H9 (cell line): ENCODE measurements at regions not wholly inside any gene's neighbourhood (a gene's known extent, or its start where the extent isn't known, plus 50 kb on each side); places are given as distances from the start of the nearest gene placed in this dataset.

Experiments used
- DNase-seq: peaks from one replicate; pipeline ENCODE4 v3.0.0-alpha.2; 2017
- H2AFZ ChIP-seq: one replicate; pipeline ENCODE4 v1.6.1; 2013; ENCODE audit warnings: mild to moderate bottlenecking, low read length, control low read depth, moderate library complexity
- H2AK5ac ChIP-seq: 2 replicates; pipeline ENCODE4 v1.6.1; 2013; ENCODE audit warnings: low read length, control low read depth, mixed read lengths; ENCODE audit not compliant: insufficient read length
- H2BK120ac ChIP-seq: one replicate; pipeline ENCODE4 v1.6.1; 2013; ENCODE audit warnings: low read depth, mild to moderate bottlenecking, low read length, control low read depth, inconsistent platforms; ENCODE audit not compliant: poor library complexity, severe bottlenecking
- H2BK12ac ChIP-seq: 2 replicates; pipeline ENCODE4 v1.6.1; 2013; ENCODE audit warnings: low read length, control low read depth, mixed read lengths, low read depth; ENCODE audit not compliant: insufficient read length
- H2BK15ac ChIP-seq: 2 replicates; pipeline ENCODE4 v1.6.1; 2013; ENCODE audit warnings: low read depth, low read length, control low read depth
- H2BK20ac ChIP-seq: one replicate; pipeline ENCODE4 v1.6.1; 2013; ENCODE audit warnings: low read depth, mild to moderate bottlenecking, low read length, control low read depth, inconsistent platforms; ENCODE audit not compliant: poor library complexity, severe bottlenecking
- H2BK5ac ChIP-seq: 2 replicates; pipeline ENCODE4 v1.6.1; 2013; ENCODE audit warnings: low read length, control low read depth, mixed read lengths; ENCODE audit not compliant: insufficient read length
- H3K14ac ChIP-seq: 2 replicates; pipeline ENCODE4 v1.6.1; 2013; ENCODE audit warnings: low read length, control low read depth; ENCODE audit not compliant: insufficient read depth
- H3K18ac ChIP-seq: 2 replicates; pipeline ENCODE4 v1.6.1; 2013; ENCODE audit warnings: low read depth, mild to moderate bottlenecking, mixed read lengths, low read length, control low read depth; ENCODE audit not compliant: insufficient read length
- H3K23ac ChIP-seq: 2 replicates; pipeline ENCODE4 v1.6.1; 2013; ENCODE audit warnings: low read length, control low read depth, mixed read lengths, low read depth; ENCODE audit not compliant: insufficient read length
- H3K23me2 ChIP-seq: 2 replicates; pipeline ENCODE4 v1.6.1; 2013; ENCODE audit warnings: low read depth, mild to moderate bottlenecking, mixed read lengths, low read length, control low read depth; ENCODE audit not compliant: insufficient read length, poor library complexity, severe bottlenecking
- H3K27ac ChIP-seq: 2 replicates; pipeline ENCODE4 v1.5.1; 2013; ENCODE audit warnings: low read length, control low read depth, mixed read lengths, low read depth; ENCODE audit not compliant: insufficient read length
- H3K27me3 ChIP-seq: 2 replicates; pipeline ENCODE4 v1.6.1; 2013; ENCODE audit warnings: low read length, control low read depth, inconsistent platforms; ENCODE audit not compliant: insufficient read depth
- H3K4ac ChIP-seq: 2 replicates; pipeline ENCODE4 v1.6.1; 2013; ENCODE audit warnings: low read depth, mild to moderate bottlenecking, control low read depth, inconsistent platforms, low read length, moderate library complexity
- H3K4me1 ChIP-seq: 2 replicates; pipeline ENCODE4 v1.6.1; 2013; ENCODE audit warnings: low read length, control low read depth, inconsistent platforms; ENCODE audit not compliant: insufficient read depth
- H3K4me2 ChIP-seq: 2 replicates; pipeline ENCODE4 v1.6.1; 2013; ENCODE audit warnings: low read length, control low read depth, mixed read lengths; ENCODE audit not compliant: insufficient read length, insufficient read depth
- H3K56ac ChIP-seq: 2 replicates; pipeline ENCODE4 v1.6.1; 2013; ENCODE audit warnings: low read depth, mild to moderate bottlenecking, mixed read lengths, low read length, control low read depth; ENCODE audit not compliant: insufficient read length
- H3K79me1 ChIP-seq: 2 replicates; pipeline ENCODE4 v1.6.1; 2013; ENCODE audit warnings: low read depth, mild to moderate bottlenecking, moderate library complexity, low read length, control low read depth, inconsistent platforms; ENCODE audit not compliant: insufficient read depth, poor library complexity, severe bottlenecking
- H3K79me2 ChIP-seq: 2 replicates; pipeline ENCODE4 v1.6.1; 2013; ENCODE audit warnings: low read length, control low read depth, inconsistent platforms; ENCODE audit not compliant: insufficient read depth
- H3K9ac ChIP-seq: 2 replicates; pipeline ENCODE4 v1.6.1; 2013; ENCODE audit warnings: low read length, control low read depth, mixed read lengths; ENCODE audit not compliant: insufficient read length; ENCODE audit errors: extremely low read depth
- H3K9me3 ChIP-seq: one replicate; pipeline ENCODE4 v1.6.1; 2013; ENCODE audit warnings: low read depth, low read length, inconsistent platforms; ENCODE audit not compliant: control insufficient read depth
- H3T11ph ChIP-seq: one replicate; pipeline ENCODE4 v1.6.1; 2013; ENCODE audit warnings: mild to moderate bottlenecking, low read length, control low read depth, inconsistent platforms
- H4K20me1 ChIP-seq: one replicate; pipeline ENCODE4 v1.6.1; 2013; ENCODE audit not compliant: control insufficient read depth, insufficient read length, insufficient read depth
- H4K5ac ChIP-seq: 2 replicates; pipeline ENCODE4 v1.6.1; 2013; ENCODE audit warnings: low read depth, mild to moderate bottlenecking, mixed read lengths, low read length, control low read depth; ENCODE audit not compliant: insufficient read length
- H4K8ac ChIP-seq: replicated peaks from 2 replicates; pipeline ENCODE4 v1.6.1; 2013; ENCODE audit warnings: low read length, control low read depth, mixed read lengths, low read depth; ENCODE audit not compliant: insufficient read length
- H4K91ac ChIP-seq: 2 replicates; pipeline ENCODE4 v1.6.1; 2013; ENCODE audit warnings: low read depth, mild to moderate bottlenecking, moderate library complexity, mixed read lengths, low read length, control low read depth; ENCODE audit not compliant: insufficient read length
- H3K27ac Mint-ChIP-seq, 3 experiments: 2 replicates in 2 of 3; 3 replicates in 1 of 3; pipeline ENCODE4 v1.8.0; 2020 to 2021; ENCODE audit warnings: mixed read lengths in 3 of 3, mild to moderate bottlenecking in 1 of 3, moderate library complexity in 1 of 3
- H3K27me3 Mint-ChIP-seq: 2 replicates; pipeline ENCODE4 v1.8.0; 2021; ENCODE audit warnings: low read depth, mild to moderate bottlenecking, moderate library complexity, mixed read lengths
- H3K36me3 Mint-ChIP-seq, 3 experiments: 2 replicates in 2 of 3; 3 replicates in 1 of 3; pipeline ENCODE4 v1.8.0; 2020 to 2021; ENCODE audit warnings: low read depth in 3 of 3, mixed read lengths in 3 of 3; ENCODE audit not compliant: insufficient read depth in 1 of 3
- H3K4me1 Mint-ChIP-seq, 2 experiments: 2 replicates each; pipeline ENCODE4 v1.8.0; 2020; ENCODE audit warnings: mixed read lengths in 2 of 2
- H3K4me3 Mint-ChIP-seq, 2 experiments: 2 replicates in 1 of 2; 3 replicates in 1 of 2; pipeline ENCODE4 v1.8.0; 2020 to 2021; ENCODE audit warnings: mild to moderate bottlenecking in 2 of 2, mixed read lengths in 2 of 2, moderate library complexity in 1 of 2
- H3K9me3 Mint-ChIP-seq, 2 experiments: 2 replicates in 1 of 2; 3 replicates in 1 of 2; pipeline ENCODE4 v1.8.0; 2020; ENCODE audit warnings: mild to moderate bottlenecking in 2 of 2, mixed read lengths in 2 of 2, moderate library complexity in 1 of 2
- CTCF ChIP-seq: fragments of 200-600 bp; sonication (generic); conservative IDR thresholded peaks from 3 replicates; pipeline ENCODE4 v1.8.0; 2021; ENCODE audit warnings: antibody characterized with exemption, mild to moderate bottlenecking
- WGBS: extraction: QIAGEN DNeasy Blood & Tissue Kit; methylation state at CpG from one replicate; pipeline ENCODE4 v1.1.7; 2013; ENCODE audit warnings: missing lambda C conversion rate, low lambda C conversion rate, mixed read lengths; ENCODE audit not compliant: insufficient read length; ENCODE audit errors: extremely low coverage; 5-methylcytosine and 5-hydroxymethylcytosine counted together

- Histone ChIP-seq H4K8ac (no peak overlapping the region), H3K79me1 (no peaks in the 10 kb centered on the region), H2AK5ac (no peak overlapping the region), H3K9ac (no peak overlapping the region), H4K20me1 (no peaks in the 10 kb centered on the region), H4K91ac (no peak overlapping the region), H2BK15ac (no peak overlapping the region), H4K5ac (no peak overlapping the region), H3K23me2 (no peaks in the 10 kb centered on the region), H2BK20ac (no peak overlapping the region), H3K56ac (no peak overlapping the region), H2BK5ac (no peak overlapping the region), H3K4me1 (no peaks in the 10 kb centered on the region), H3K9me3 (no peaks in the 10 kb centered on the region), H3K23ac (no peak overlapping the region), H2AFZ (no peak overlapping the region), H3K27ac (no peak overlapping the region), H3K4ac (no peak overlapping the region), H3K4me2 (no peak overlapping the region), H3T11ph (no peak overlapping the region), H2BK120ac (no peak overlapping the region), H3K27me3 (no peaks in the 10 kb centered on the region), H2BK12ac (no peak overlapping the region), H3K14ac (no peak overlapping the region), H3K79me2 (no peaks in the 10 kb centered on the region), H3K18ac (no peak overlapping the region)
- Mint-ChIP-seq H3K27me3 (no peaks in the 10 kb centered on the region), H3K27ac (no peak overlapping the region), H3K36me3 (peaks cover 0 to 2% (median 0%) of the 10 kb centered on the region in 3 experiments; a peak in 3 of 7 replicates), H3K4me1 (no peaks in the 10 kb centered on the region), H3K4me3 (no peak overlapping the region), H3K9me3 (peaks cover 0 to 3% of the 10 kb centered on the region in 2 experiments; a peak in 4 of 5 replicates)
- TF ChIP-seq CTCF: no peak
- WGBS: no CpG with 5 or more reads among the region's 4 CpGs
- DNase-seq: no peak
Observed at GRCh38 chr3:39664931-39665330, 144.5 kb upstream of the MYRIP start.
